ENCODE measurements at regions not wholly inside any gene's neighbourhood (a gene's known extent, or its start where the extent isn't known, plus 50 kb on each side); places are given as distances from the start of the nearest gene placed in this dataset.

DNA sequence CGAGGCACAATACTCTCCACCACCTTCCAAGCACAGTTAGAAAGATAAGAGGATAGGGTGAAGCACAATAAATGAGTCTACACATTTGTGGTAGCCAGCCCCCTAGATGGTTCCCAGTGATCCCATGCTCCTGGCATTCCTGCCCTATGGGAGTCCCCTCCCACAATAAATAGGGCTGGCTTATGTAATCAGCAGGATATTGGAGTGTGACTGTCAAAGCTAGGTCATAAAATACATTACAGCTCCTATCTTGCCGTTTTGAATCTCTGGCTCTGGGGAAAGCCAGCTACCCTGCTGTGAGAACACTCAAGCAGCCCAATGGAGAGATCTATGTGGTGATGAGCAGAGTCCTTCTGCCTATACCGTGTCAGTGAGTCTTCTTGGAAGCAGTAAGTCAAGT lies 198.7 kb upstream of the NOCT start:
- H3K36me3 ChIP-seq (ENCODE audit: insufficient read depth, low read length), result no peaks in the 10 kb centered on the region
- Mint-ChIP-seq H3K27me3 (peaks cover 3 to 10% of the 10 kb centered on the region in 2 donors), H3K36me3 (no peaks in the 10 kb centered on the region), H3K4me1 (no peaks in the 10 kb centered on the region), H3K27ac (no peak overlapping the region), H3K9me3 (peaks cover 0 to 5% (median 2%) of the 10 kb centered on the region in 5 donors), H3K4me3 (no peak overlapping the region)
- no peaks in the 10 kb centered on the region for H3K9me3 ChIP-seq (ENCODE audit: low read length)
- no peaks in the 10 kb centered on the region for H3K27me3 ChIP-seq (ENCODE audit: insufficient read depth, low read length, poor library complexity, severe bottlenecking)
- no peak overlapping the region for H3K4me3 ChIP-seq (ENCODE audit: low read length)
- DNase-seq, result no peak
- ChIA-PET CTCF (no interaction called here), POLR2A (no interaction called here)
- H3K4me1 ChIP-seq (ENCODE audit: insufficient read depth, low read length), result no peaks in the 10 kb centered on the region
- no peak overlapping the region for H3K27ac ChIP-seq (ENCODE audit: low read depth, low read length)

GRCh38 chr4:138815811-138816210 lies 199.8 kb upstream of the NOCT start:
- Mint-ChIP-seq H3K27me3 (peaks cover 3 to 10% of the 10 kb centered on the region in 2 donors), H3K9me3 (peaks cover 0 to 5% (median 0%) of the 10 kb centered on the region in 5 donors), H3K4me3 (no peak overlapping the region), H3K27ac (no peak overlapping the region), H3K36me3 (no peaks in the 10 kb centered on the region), H3K4me1 (no peaks in the 10 kb centered on the region)
- CTCF ChIA-PET, result no interaction called here
- H3K4me1 ChIP-seq (ENCODE audit: insufficient read depth, low read length), result no peaks in the 10 kb centered on the region
- no peaks in the 10 kb centered on the region for H3K27me3 ChIP-seq (ENCODE audit: insufficient read depth, low read length, poor library complexity, severe bottlenecking)
- DNase-seq, result no peak
- no peaks in the 10 kb centered on the region for H3K36me3 ChIP-seq (ENCODE audit: insufficient read depth, low read length)
- H3K4me3 ChIP-seq (ENCODE audit: low read length), result no peak overlapping the region
- POLR2A ChIA-PET, result no interaction called here
- H3K27ac ChIP-seq (ENCODE audit: low read depth, low read length), result no peak overlapping the region
- H3K9me3 ChIP-seq (ENCODE audit: low read length), result no peaks in the 10 kb centered on the region

- Histone ChIP-seq H3K9me3 (ENCODE audit: low read length) (no peaks in the 10 kb centered on the region), H3K4me1 (ENCODE audit: insufficient read depth, low read length) (no peaks in the 10 kb centered on the region), H3K36me3 (ENCODE audit: insufficient read depth, low read length) (no peaks in the 10 kb centered on the region), H3K27ac (ENCODE audit: low read depth, low read length) (no peak overlapping the region), H3K4me3 (ENCODE audit: low read length) (no peak overlapping the region), H3K27me3 (ENCODE audit: insufficient read depth, low read length, poor library complexity, severe bottlenecking) (no peaks in the 10 kb centered on the region)
- CTCF ChIA-PET, result no interaction called here
- Mint-ChIP-seq H3K4me1 (no peaks in the 10 kb centered on the region), H3K4me3 (no peak overlapping the region), H3K27me3 (peaks cover 1 to 20% of the 10 kb centered on the region in 2 donors), H3K27ac (no peak overlapping the region), H3K9me3 (peaks cover 0 to 4% (median 0%) of the 10 kb centered on the region in 5 donors), H3K36me3 (peaks cover 0 to 2% (median 0%) of the 10 kb centered on the region in 3 donors)
- POLR2A ChIA-PET, result no interaction called here
- DNase-seq, result no peak
Measured at GRCh38 chr4:138805736-138806135, 209.8 kb upstream of the NOCT start.

- Histone ChIP-seq H3K27me3 (ENCODE audit: insufficient read depth, low read length, poor library complexity, severe bottlenecking) (no peaks in the 10 kb centered on the region), H3K27ac (ENCODE audit: low read depth, low read length) (no peak overlapping the region), H3K36me3 (ENCODE audit: insufficient read depth, low read length) (no peaks in the 10 kb centered on the region), H3K9me3 (ENCODE audit: low read length) (no peaks in the 10 kb centered on the region), H3K4me3 (ENCODE audit: low read length) (no peak overlapping the region), H3K4me1 (ENCODE audit: insufficient read depth, low read length) (no peaks in the 10 kb centered on the region)
- ChIA-PET CTCF (no interaction called here), POLR2A (no interaction called here)
- no peak for DNase-seq
- Mint-ChIP-seq H3K4me1 (no peaks in the 10 kb centered on the region), H3K4me3 (no peak overlapping the region), H3K27me3 (peaks cover 0 to 20% of the 10 kb centered on the region in 2 donors), H3K9me3 (peaks cover 0 to 2% (median 0%) of the 10 kb centered on the region in 5 donors), H3K27ac (no peak overlapping the region), H3K36me3 (peaks cover 0 to 2% (median 0%) of the 10 kb centered on the region in 3 donors)
Measured at GRCh38 chr4:138804711-138805110, 210.9 kb upstream of the NOCT start.

- Histone ChIP-seq H3K27ac (ENCODE audit: low read depth, low read length) (no peak overlapping the region), H3K36me3 (ENCODE audit: insufficient read depth, low read length) (no peaks in the 10 kb centered on the region), H3K9me3 (ENCODE audit: low read length) (no peaks in the 10 kb centered on the region), H3K4me3 (ENCODE audit: low read length) (no peak overlapping the region), H3K27me3 (ENCODE audit: insufficient read depth, low read length, poor library complexity, severe bottlenecking) (no peaks in the 10 kb centered on the region), H3K4me1 (ENCODE audit: insufficient read depth, low read length) (no peaks in the 10 kb centered on the region)
- POLR2A ChIA-PET, result no interaction called here
- Mint-ChIP-seq H3K36me3 (peaks cover 0 to 2% (median 0%) of the 10 kb centered on the region in 3 donors), H3K9me3 (no peaks in the 10 kb centered on the region), H3K4me3 (no peak overlapping the region), H3K4me1 (no peaks in the 10 kb centered on the region), H3K27ac (no peak overlapping the region), H3K27me3 (peaks cover 4 to 20% of the 10 kb centered on the region in 2 donors)
- DNase-seq, result no peak
- CTCF ChIA-PET, result interaction anchor here (1.3 kb wide), 1 partner anchor 17 kb away, joined by 3 read pairs; no protein-coding TSS in a partner anchor
Measured at GRCh38 chr4:138803051-138803450, 212.5 kb upstream of the NOCT start.

- Histone ChIP-seq H3K27me3 (ENCODE audit: insufficient read depth, low read length, poor library complexity, severe bottlenecking) (no peaks in the 10 kb centered on the region), H3K27ac (ENCODE audit: low read depth, low read length) (no peak overlapping the region), H3K4me1 (ENCODE audit: insufficient read depth, low read length) (no peaks in the 10 kb centered on the region), H3K36me3 (ENCODE audit: insufficient read depth, low read length) (no peaks in the 10 kb centered on the region), H3K9me3 (ENCODE audit: low read length) (no peaks in the 10 kb centered on the region), H3K4me3 (ENCODE audit: low read length) (no peak overlapping the region)
- Mint-ChIP-seq H3K36me3 (peaks cover 0 to 2% (median 0%) of the 10 kb centered on the region in 3 donors), H3K4me1 (no peaks in the 10 kb centered on the region), H3K4me3 (no peak overlapping the region), H3K27ac (no peak overlapping the region), H3K9me3 (no peaks in the 10 kb centered on the region), H3K27me3 (peaks cover 4 to 16% of the 10 kb centered on the region in 2 donors)
- DNase-seq, result no peak
- ChIA-PET POLR2A (no interaction called here), CTCF (interaction anchor here (1.3 kb wide), 1 partner anchor 17 kb away, joined by 3 read pairs; no protein-coding TSS in a partner anchor)
Measured at GRCh38 chr4:138802499-138802898, 213.1 kb upstream of the NOCT start.

- peaks cover 9 to 17% of the 10 kb centered on the region in 2 donors for H3K27me3 Mint-ChIP-seq
- Histone ChIP-seq H3K4me1 (ENCODE audit: insufficient read depth, low read length) (no peaks in the 10 kb centered on the region), H3K9me3 (ENCODE audit: low read length) (no peaks in the 10 kb centered on the region), H3K36me3 (ENCODE audit: insufficient read depth, low read length) (no peaks in the 10 kb centered on the region), H3K4me3 (ENCODE audit: low read length) (no peak overlapping the region), H3K27ac (ENCODE audit: low read depth, low read length) (no peak overlapping the region), H3K27me3 (ENCODE audit: insufficient read depth, low read length, poor library complexity, severe bottlenecking) (no peaks in the 10 kb centered on the region)
- CTCF ChIA-PET, result no interaction called here
- POLR2A ChIA-PET, result no interaction called here
- no peaks in the 10 kb centered on the region for H3K9me3 Mint-ChIP-seq
- H3K4me1 Mint-ChIP-seq, result no peaks in the 10 kb centered on the region
- H3K27ac Mint-ChIP-seq, result peak overlapping the region in 1 of 8 donors; percentile 61
- DNase-seq, result no peak
- peaks cover 0 to 2% (median 0%) of the 10 kb centered on the region in 3 donors for H3K36me3 Mint-ChIP-seq
- no peak overlapping the region for H3K4me3 Mint-ChIP-seq
Measured at GRCh38 chr4:138800421-138800820, 215.2 kb upstream of the NOCT start.

- Mint-ChIP-seq H3K36me3 (no peaks in the 10 kb centered on the region), H3K4me1 (no peaks in the 10 kb centered on the region), H3K4me3 (no peak overlapping the region), H3K27ac (no peak overlapping the region), H3K27me3 (peaks cover 7 to 10% of the 10 kb centered on the region in 2 donors), H3K9me3 (peaks cover 0 to 2% (median 0%) of the 10 kb centered on the region in 5 donors)
- POLR2A ChIA-PET, result no interaction called here
- Histone ChIP-seq H3K4me3 (ENCODE audit: low read length) (no peak overlapping the region), H3K4me1 (ENCODE audit: insufficient read depth, low read length) (no peaks in the 10 kb centered on the region), H3K27me3 (ENCODE audit: insufficient read depth, low read length, poor library complexity, severe bottlenecking) (no peaks in the 10 kb centered on the region), H3K27ac (ENCODE audit: low read depth, low read length) (no peak overlapping the region), H3K9me3 (ENCODE audit: low read length) (no peaks in the 10 kb centered on the region), H3K36me3 (ENCODE audit: insufficient read depth, low read length) (no peaks in the 10 kb centered on the region)
- CTCF ChIA-PET, result interaction anchor here (1.0 kb wide), 1 partner anchor 12 kb away, joined by 3 read pairs; no protein-coding TSS in a partner anchor
- no peak for DNase-seq
Measured at GRCh38 chr4:138798404-138798803, 217.2 kb upstream of the NOCT start.

DNA sequence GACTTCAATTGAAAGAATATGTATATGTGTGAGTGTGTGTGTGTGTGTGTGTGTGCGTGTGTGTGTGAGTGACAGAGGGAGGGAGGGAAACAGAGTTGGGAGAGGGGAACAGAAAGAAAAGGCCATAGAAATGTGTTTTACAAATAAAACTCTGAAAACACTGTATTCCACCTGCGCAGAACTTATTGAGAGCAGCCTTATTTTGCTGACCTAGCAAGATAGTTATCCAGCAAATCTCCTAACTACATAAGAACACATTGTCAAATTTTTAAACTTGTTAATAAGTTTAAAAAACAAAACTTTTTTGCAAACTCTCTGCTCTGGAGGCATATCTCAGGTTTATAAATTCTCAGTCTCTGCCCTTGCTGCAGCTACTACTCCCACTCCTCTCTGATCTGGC lies 217.9 kb upstream of the NOCT start:
- Histone ChIP-seq H3K36me3 (ENCODE audit: insufficient read depth, low read length) (no peaks in the 10 kb centered on the region), H3K27me3 (ENCODE audit: insufficient read depth, low read length, poor library complexity, severe bottlenecking) (no peaks in the 10 kb centered on the region), H3K27ac (ENCODE audit: low read depth, low read length) (no peak overlapping the region), H3K4me1 (ENCODE audit: insufficient read depth, low read length) (no peaks in the 10 kb centered on the region), H3K9me3 (ENCODE audit: low read length) (no peaks in the 10 kb centered on the region), H3K4me3 (ENCODE audit: low read length) (no peak overlapping the region)
- no peak for DNase-seq
- Mint-ChIP-seq H3K4me3 (no peak overlapping the region), H3K9me3 (peaks cover 0 to 2% (median 0%) of the 10 kb centered on the region in 5 donors), H3K36me3 (no peaks in the 10 kb centered on the region), H3K4me1 (no peaks in the 10 kb centered on the region), H3K27me3 (peaks cover 7 to 10% of the 10 kb centered on the region in 2 donors), H3K27ac (no peak overlapping the region)
- ChIA-PET POLR2A (no interaction called here), CTCF (no interaction called here)

Measured in CD8-positive, alpha-beta memory T cell (primary cell).